ENCODE measurements at regions not wholly inside any gene's neighbourhood (a gene's known extent, or its start where the extent isn't known, plus 50 kb on each side); places are given as distances from the start of the nearest gene placed in this dataset.

- CTCF ChIA-PET = no interaction called here
- Histone ChIP-seq H3K4me1 (ENCODE audit: control insufficient read depth, insufficient read depth, low read length) (no peaks in the 10 kb centered on the region), H3K9me3 (ENCODE audit: control insufficient read depth, insufficient read depth, low read depth, low read length) (no peaks in the 10 kb centered on the region), H3K27ac (ENCODE audit: extremely low read depth, low read depth, low read length) (no peak overlapping the region), H3K4me3 (ENCODE audit: low read depth, low read length) (no peak overlapping the region), H3K36me3 (ENCODE audit: control insufficient read depth in 2 of 2, insufficient read depth in 1 of 2, low read length in 2 of 2) (no peaks in the 10 kb centered on the region)
- POLR2A ChIA-PET = no interaction called here
- TF ChIP-seq RBAK (tag by site-specific recombination; IDR thresholded peaks at IDR 0.05) = no peak
- no peak for TF ChIP-seq PRDM4 (tag by site-specific recombination; IDR thresholded peaks at IDR 0.05)
- no peak for TF ChIP-seq ZNF155 (tag by site-specific recombination; IDR thresholded peaks at IDR 0.05)
- TF ChIP-seq ZNF184 (tag by site-specific recombination; IDR thresholded peaks at IDR 0.05) = no peak
- TF ChIP-seq ZNF169 (tag by site-specific recombination; IDR thresholded peaks at IDR 0.05) = no peak
Observed at GRCh38 chr19:16003391-16003790, 54.6 kb downstream of the OR10H4 start.

- TF ChIP-seq ZSCAN16 (tag by site-specific recombination; IDR thresholded peaks at IDR 0.05) (no peak), ZNF266 (tag by site-specific recombination; IDR thresholded peaks at IDR 0.05; ENCODE audit: low read depth) (no peak), ZNF138 (tag by site-specific recombination; IDR thresholded peaks at IDR 0.05; ENCODE audit: borderline replicate concordance) (no peak), SCRT1 (tag by site-specific recombination; IDR thresholded peaks at IDR 0.05; ENCODE audit: borderline replicate concordance) (no peak), PRDM6 (tag by site-specific recombination; IDR thresholded peaks at IDR 0.05) (no peak), ZNF302 (tag by site-specific recombination; IDR thresholded peaks at IDR 0.05; ENCODE audit: low read depth) (no peak), ZNF391 (tag by site-specific recombination; IDR thresholded peaks at IDR 0.05; ENCODE audit: borderline replicate concordance, low read depth) (no peak), ZNF24 (tag by site-specific recombination; IDR thresholded peaks at IDR 0.05) (no peak)
- Histone ChIP-seq H3K36me3 (ENCODE audit: control insufficient read depth in 2 of 2, insufficient read depth in 1 of 2, low read length in 2 of 2) (no peaks in the 10 kb centered on the region), H3K27ac (ENCODE audit: extremely low read depth, low read depth, low read length) (no peak overlapping the region), H3K4me3 (ENCODE audit: low read depth, low read length) (no peak overlapping the region), H3K4me1 (ENCODE audit: control insufficient read depth, insufficient read depth, low read length) (no peaks in the 10 kb centered on the region), H3K9me3 (ENCODE audit: control insufficient read depth, insufficient read depth, low read depth, low read length) (no peaks in the 10 kb centered on the region)
- CTCF ChIA-PET = no interaction called here
- POLR2A ChIA-PET = no interaction called here
Observed at GRCh38 chr19:16005925-16006324, 57.1 kb downstream of the OR10H4 start.

- no peaks in the 10 kb centered on the region for H3K9me3 ChIP-seq (ENCODE audit: control insufficient read depth, insufficient read depth, low read depth, low read length)
- ChIA-PET CTCF (no interaction called here), POLR2A (no interaction called here)
- no peaks in the 10 kb centered on the region for H3K36me3 ChIP-seq (ENCODE audit: control insufficient read depth in 2 of 2, insufficient read depth in 1 of 2, low read length in 2 of 2)
- H3K4me3 ChIP-seq (ENCODE audit: low read depth, low read length) = no peak overlapping the region
- H3K27ac ChIP-seq (ENCODE audit: extremely low read depth, low read depth, low read length) = no peak overlapping the region
- TF ChIP-seq ZNF292 (tag by site-specific recombination; IDR thresholded peaks at IDR 0.05; ENCODE audit: borderline replicate concordance, low read depth) = no peak
- TF ChIP-seq ZNF600 (tag by site-specific recombination; IDR thresholded peaks at IDR 0.05) = no peak
- TF ChIP-seq ZNF211 (tag by site-specific recombination; IDR thresholded peaks at IDR 0.05; ENCODE audit: low read depth) = no peak
- no peak for TF ChIP-seq ZNF19 (tag by site-specific recombination; IDR thresholded peaks at IDR 0.05; ENCODE audit: low read depth)
- TF ChIP-seq ZNF416 (tag by site-specific recombination; IDR thresholded peaks at IDR 0.05) = no peak
- TF ChIP-seq ZNF266 (tag by site-specific recombination; IDR thresholded peaks at IDR 0.05; ENCODE audit: low read depth) = no peak
- no peaks in the 10 kb centered on the region for H3K4me1 ChIP-seq (ENCODE audit: control insufficient read depth, insufficient read depth, low read length)
Observed at GRCh38 chr19:16012552-16012951, 63.7 kb upstream of the TPM4 start.
